ENCODE measurements at regions not wholly inside any gene's neighbourhood (a gene's known extent, or its start where the extent isn't known, plus 50 kb on each side); places are given as distances from the start of the nearest gene placed in this dataset.
"Not testable (repeated sequence)": the region's sequence is repeated elsewhere in the genome, so short reads cannot be mapped to it uniquely, and the experiment has no call there.

DNA sequence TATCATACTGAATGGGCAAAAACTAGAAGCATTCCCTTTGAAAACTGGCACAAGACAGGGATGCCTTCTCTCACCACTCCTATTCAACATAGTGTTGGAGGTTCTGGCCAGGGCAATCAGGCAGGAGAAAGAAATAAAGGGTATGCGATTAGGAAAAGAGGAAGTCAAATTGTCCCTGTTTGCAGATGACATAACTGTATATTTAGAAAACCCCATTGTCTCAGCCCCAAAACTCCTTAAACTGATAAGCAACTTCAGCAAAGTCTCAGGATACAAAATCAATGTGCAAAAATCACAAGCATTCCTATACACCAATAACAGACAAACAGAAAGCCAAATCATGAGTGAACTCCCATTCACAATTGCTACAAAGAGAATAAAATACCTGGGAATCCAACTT lies 52.5 kb upstream of the CCDC71L start:
- H3K27ac Mint-ChIP-seq; H2BK120ac ChIP-seq (ENCODE audit: low read depth, low read length, poor library complexity, severe bottlenecking); H2AK5ac ChIP-seq (ENCODE audit: insufficient read length, low read length); H3K4me2 ChIP-seq (ENCODE audit: insufficient read depth, insufficient read length, low read length); H3K27me3 Mint-ChIP-seq (ENCODE audit: low read depth); H4K8ac ChIP-seq (replicated peaks; ENCODE audit: insufficient read length, low read depth, low read length); H3T11ph ChIP-seq (ENCODE audit: low read length); H3K4me3 Mint-ChIP-seq; H4K91ac ChIP-seq (ENCODE audit: insufficient read length, low read depth, low read length); H2BK15ac ChIP-seq (ENCODE audit: low read depth, low read length); H3K27me3 ChIP-seq (ENCODE audit: insufficient read depth, low read length); H3K4ac ChIP-seq (ENCODE audit: low read depth, low read length); H3K9ac ChIP-seq (ENCODE audit: extremely low read depth, insufficient read length, low read length); H4K20me1 ChIP-seq (ENCODE audit: control insufficient read depth, insufficient read depth, insufficient read length); H2BK12ac ChIP-seq (ENCODE audit: insufficient read length, low read depth, low read length); H3K23ac ChIP-seq (ENCODE audit: insufficient read length, low read depth, low read length); H4K5ac ChIP-seq (ENCODE audit: insufficient read length, low read depth, low read length); H3K79me1 ChIP-seq (ENCODE audit: insufficient read depth, low read depth, low read length, poor library complexity, severe bottlenecking); DNase-seq; H3K9me3 ChIP-seq (ENCODE audit: control insufficient read depth, low read depth, low read length); H3K27ac ChIP-seq (ENCODE audit: insufficient read length, low read depth, low read length); H3K4me1 Mint-ChIP-seq; H3K79me2 ChIP-seq (ENCODE audit: insufficient read depth, low read length); H3K56ac ChIP-seq (ENCODE audit: insufficient read length, low read depth, low read length); H2AFZ ChIP-seq (ENCODE audit: low read length); H3K18ac ChIP-seq (ENCODE audit: insufficient read length, low read depth, low read length); H3K4me1 ChIP-seq (ENCODE audit: insufficient read depth, low read length); H2BK5ac ChIP-seq (ENCODE audit: insufficient read length, low read length); H3K23me2 ChIP-seq (ENCODE audit: insufficient read length, low read depth, low read length, poor library complexity, severe bottlenecking); H3K14ac ChIP-seq (ENCODE audit: insufficient read depth, low read length); H2BK20ac ChIP-seq (ENCODE audit: low read depth, low read length, poor library complexity, severe bottlenecking): not testable (repeated sequence)
- Mint-ChIP-seq H3K9me3 (peaks cover 15 to 22% of the 10 kb centered on the region in 2 experiments; a peak in 4 of 5 replicates), H3K36me3 (ENCODE audit: insufficient read depth in 1 of 3, low read depth in 3 of 3) (peaks cover 0 to 15% (median 9%) of the 10 kb centered on the region in 3 experiments; a peak in 5 of 7 replicates)
- WGBS (ENCODE audit: extremely low coverage, insufficient read length, low lambda C conversion rate) = no CpG with 5 or more reads among the region's 1 CpG

DNA sequence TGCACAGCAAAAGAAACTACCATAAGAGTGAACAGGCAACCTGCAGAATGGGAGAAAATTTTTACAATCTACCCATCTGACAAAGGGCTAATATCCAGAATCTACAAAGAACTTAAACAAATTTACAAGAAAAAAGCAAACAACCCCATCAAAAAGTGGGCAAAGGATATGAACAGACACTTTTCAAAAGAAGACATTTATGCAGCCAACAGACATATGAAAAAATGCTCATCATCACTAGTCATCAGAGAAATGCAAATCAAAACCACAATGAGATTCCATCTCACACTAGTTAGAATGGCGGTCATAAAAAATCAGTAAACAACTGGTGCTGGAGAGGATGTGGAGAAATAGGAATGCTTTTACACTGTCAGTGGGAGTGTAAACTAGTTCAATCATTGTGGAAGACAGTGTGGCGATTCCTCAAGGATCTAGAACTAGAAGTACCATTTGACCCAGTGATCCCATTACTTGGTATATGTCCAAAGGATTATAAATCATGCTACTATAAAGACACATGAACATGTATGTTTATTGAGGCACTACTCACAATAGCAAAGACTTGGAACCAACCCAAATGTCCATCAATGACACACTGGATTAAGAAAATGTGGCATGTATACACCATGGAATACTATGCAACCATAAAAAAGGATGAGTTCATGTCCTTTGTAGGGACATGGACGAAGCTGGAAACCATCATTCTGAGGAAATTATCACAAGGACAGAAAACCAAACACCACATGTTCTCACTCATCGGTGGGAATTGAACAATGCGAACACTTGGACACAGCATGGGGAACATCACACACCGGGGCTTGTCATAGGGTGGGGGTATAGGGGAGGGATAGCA lies 53.9 kb upstream of the CCDC71L start:
- not testable (repeated sequence) for H3K27me3 ChIP-seq (ENCODE audit: insufficient read depth, low read length); H2AFZ ChIP-seq (ENCODE audit: low read length); H3K27me3 Mint-ChIP-seq (ENCODE audit: low read depth); H3K9ac ChIP-seq (ENCODE audit: extremely low read depth, insufficient read length, low read length); H3K4me1 ChIP-seq (ENCODE audit: insufficient read depth, low read length); H2BK5ac ChIP-seq (ENCODE audit: insufficient read length, low read length); H3K9me3 Mint-ChIP-seq; H3K4me2 ChIP-seq (ENCODE audit: insufficient read depth, insufficient read length, low read length); H2BK20ac ChIP-seq (ENCODE audit: low read depth, low read length, poor library complexity, severe bottlenecking); H3K36me3 Mint-ChIP-seq (ENCODE audit: insufficient read depth in 1 of 3, low read depth in 3 of 3); H3K23me2 ChIP-seq (ENCODE audit: insufficient read length, low read depth, low read length, poor library complexity, severe bottlenecking); H3K56ac ChIP-seq (ENCODE audit: insufficient read length, low read depth, low read length); H4K5ac ChIP-seq (ENCODE audit: insufficient read length, low read depth, low read length); DNase-seq; H4K8ac ChIP-seq (replicated peaks; ENCODE audit: insufficient read length, low read depth, low read length); H4K20me1 ChIP-seq (ENCODE audit: control insufficient read depth, insufficient read depth, insufficient read length); H2AK5ac ChIP-seq (ENCODE audit: insufficient read length, low read length); H3K9me3 ChIP-seq (ENCODE audit: control insufficient read depth, low read depth, low read length); H3K79me1 ChIP-seq (ENCODE audit: insufficient read depth, low read depth, low read length, poor library complexity, severe bottlenecking); H2BK12ac ChIP-seq (ENCODE audit: insufficient read length, low read depth, low read length); H3K14ac ChIP-seq (ENCODE audit: insufficient read depth, low read length); H3K27ac ChIP-seq (ENCODE audit: insufficient read length, low read depth, low read length); H3K79me2 ChIP-seq (ENCODE audit: insufficient read depth, low read length); H2BK120ac ChIP-seq (ENCODE audit: low read depth, low read length, poor library complexity, severe bottlenecking); H3K27ac Mint-ChIP-seq; H3T11ph ChIP-seq (ENCODE audit: low read length); H3K23ac ChIP-seq (ENCODE audit: insufficient read length, low read depth, low read length); H3K18ac ChIP-seq (ENCODE audit: insufficient read length, low read depth, low read length); H3K4me1 Mint-ChIP-seq; H3K4ac ChIP-seq (ENCODE audit: low read depth, low read length); H4K91ac ChIP-seq (ENCODE audit: insufficient read length, low read depth, low read length); H2BK15ac ChIP-seq (ENCODE audit: low read depth, low read length); H3K4me3 Mint-ChIP-seq
- WGBS (ENCODE audit: extremely low coverage, insufficient read length, low lambda C conversion rate) = no CpG with 5 or more reads among the region's 6 CpGs
